Esophagus muscularis mucosa (tissue), 4 donors: ENCODE measurements at regions not wholly inside any gene's neighbourhood (a gene's known extent, or its start where the extent isn't known, plus 50 kb on each side); places are given as distances from the start of the nearest gene placed in this dataset.

ENCODE experiments used
- DNase-seq: peaks from one replicate; pipeline ENCODE4 v3.0.0-alpha.2; 2017; ENCODE audit errors: extremely low spot score
- H3K27ac ChIP-seq, 4 donors: fragments of 200-600 bp; sonication (generic); replicated peaks in 1 of 4; 1 replicate in 3 of 4; 2 replicates in 1 of 4; pipeline ENCODE4 v1.5.1; 2016 to 2019; ENCODE audit warnings: mild to moderate bottlenecking in 1 of 4
- H3K27me3 ChIP-seq, 4 donors: fragments of 200-600 bp; sonication (generic); one replicate each; pipeline versions ENCODE4 v1.5.1 to v1.6.0; 2016 to 2019
- H3K36me3 ChIP-seq, 4 donors: fragments of 200-600 bp; sonication (generic); one replicate each; pipeline ENCODE4 v1.5.1; 2016 to 2019
- H3K4me1 ChIP-seq, 4 donors: fragments of 200-600 bp; sonication (generic); one replicate each; pipeline ENCODE4 v1.5.1; 2016 to 2019
- H3K4me3 ChIP-seq, 4 donors: fragments of 200-600 bp; sonication (generic); 1 replicate in 2 of 4; 2 replicates in 2 of 4; pipeline ENCODE4 v1.5.1; 2016 to 2019; ENCODE audit warnings: mild to moderate bottlenecking in 4 of 4, moderate library complexity in 1 of 4
- H3K9me3 ChIP-seq, 4 donors: fragments of 200-600 bp; sonication (generic); 1 replicate in 3 of 4; 2 replicates in 1 of 4; pipeline ENCODE4 v1.5.1; 2016 to 2019
- CTCF ChIP-seq, 3 experiments: fragments of 200-600 bp in 2 of 3; fragments of 450-650 bp in 1 of 3; sonication (generic) in 2 of 3; IDR thresholded peaks; one replicate each; pipeline ENCODE4 v1.5.1; 2017 to 2019; ENCODE audit warnings: antibody characterized with exemption in 3 of 3, mild to moderate bottlenecking in 2 of 3, moderate library complexity in 1 of 3
- EP300 ChIP-seq: sonication (generic); formaldehyde crosslinking; IDR thresholded peaks from one replicate; pipeline ENCODE4 v1.6.1; 2017; ENCODE audit warnings: antibody characterized with exemption
- POLR2A ChIP-seq: fragments of 450-650 bp; IDR thresholded peaks from one replicate; pipeline ENCODE4 v1.6.1; 2017; ENCODE audit warnings: antibody characterized with exemption, moderate library complexity, mild to moderate bottlenecking, low read depth
- POLR2AphosphoS5 ChIP-seq, 2 donors: sonication (generic); formaldehyde crosslinking; IDR thresholded peaks; one replicate each; pipeline ENCODE4 v1.6.1; 2017; ENCODE audit warnings: antibody characterized with exemption in 2 of 2
- WGBS: methylation state at CpG from one replicate; pipeline ENCODE4 v1.1.5; 2018; 5-methylcytosine and 5-hydroxymethylcytosine counted together
- intact Hi-C: fragments of 100-400 bp; cut with DNase I; formaldehyde crosslinking; loops from one replicate; pipeline ENCODE4 v1.15.1; 2023

GRCh38 chr3:42032693-42033349 lies 58.3 kb upstream of the TRAK1 start:
- 41% methylated on average over 15 of the region's 15 CpGs for WGBS
- H3K36me3 ChIP-seq = peaks cover 0 to 14% (median 7%) of the 10 kb centered on the region in 4 donors
- DNase-seq = peak; percentile 91
- peak overlapping the region; percentile 65 to 86 (median 83) for H3K27ac ChIP-seq
- H3K27me3 ChIP-seq = no peaks in the 10 kb centered on the region
- peak overlapping the region in 2 of 4 donors; percentile 4 to 12 for H3K4me3 ChIP-seq
- H3K9me3 ChIP-seq = no peaks in the 10 kb centered on the region
- peaks cover 71 to 80% (median 77%) of the 10 kb centered on the region in 4 donors for H3K4me1 ChIP-seq
- no peak for TF ChIP-seq POLR2A
- peak; percentile 25 to 68 for TF ChIP-seq POLR2AphosphoS5 (IDR thresholded peaks at IDR 0.05)
- intact Hi-C loops = no loop called here

GRCh38 chr3:42031808-42032480 lies 59.2 kb upstream of the TRAK1 start:
- peaks cover 71 to 78% (median 74%) of the 10 kb centered on the region in 4 donors for H3K4me1 ChIP-seq
- no peak overlapping the region for H3K4me3 ChIP-seq
- peaks cover 0 to 14% (median 7%) of the 10 kb centered on the region in 4 donors for H3K36me3 ChIP-seq
- 41% methylated on average over 8 of the region's 8 CpGs for WGBS
- TF ChIP-seq EP300 (no peak), POLR2A (no peak), POLR2AphosphoS5 (IDR thresholded peaks at IDR 0.05) (no peak), CTCF (IDR thresholded peaks at IDR 0.05) (no peak)
- H3K27ac ChIP-seq = peak overlapping the region; percentile 65 to 86 (median 83)
- intact Hi-C loops = no loop called here
- no peaks in the 10 kb centered on the region for H3K9me3 ChIP-seq
- DNase-seq = peak; percentile 74
- H3K27me3 ChIP-seq = no peaks in the 10 kb centered on the region

- no peak overlapping the region for H3K4me3 ChIP-seq
- H3K9me3 ChIP-seq = no peaks in the 10 kb centered on the region
- peak overlapping the region in 2 of 4 donors; percentile 17 to 27 for H3K27ac ChIP-seq
- WGBS = 91% methylated on average over 2 of the region's 2 CpGs
- TF ChIP-seq EP300 = no peak
- no peak for TF ChIP-seq POLR2AphosphoS5 (IDR thresholded peaks at IDR 0.05)
- no peak for TF ChIP-seq POLR2A
- TF ChIP-seq CTCF (IDR thresholded peaks at IDR 0.05) = no peak
- H3K4me1 ChIP-seq = peaks cover 69 to 75% (median 74%) of the 10 kb centered on the region in 4 donors
- H3K27me3 ChIP-seq = no peaks in the 10 kb centered on the region
- H3K36me3 ChIP-seq = no peaks in the 10 kb centered on the region
- intact Hi-C loops = loop anchor here (5.0 kb wide), 1 partner anchor 39 kb away; no protein-coding TSS in a partner anchor
- no peak for DNase-seq
These were observed 62.7 kb upstream of the TRAK1 start for GRCh38 chr3:42028474-42028873.

- Histone ChIP-seq H3K36me3 (no peaks in the 10 kb centered on the region), H3K27ac (peak overlapping the region in 2 of 4 donors; percentile 8 to 89), H3K9me3 (no peaks in the 10 kb centered on the region), H3K4me3 (no peak overlapping the region), H3K4me1 (peaks cover 65 to 75% (median 73%) of the 10 kb centered on the region in 4 donors), H3K27me3 (no peaks in the 10 kb centered on the region)
- WGBS = 87% methylated on average over 5 of the region's 5 CpGs
- TF ChIP-seq POLR2AphosphoS5 (IDR thresholded peaks at IDR 0.05) (no peak), CTCF (IDR thresholded peaks at IDR 0.05) (no peak), EP300 (no peak), POLR2A (no peak)
- intact Hi-C loops = loop anchor here (5.0 kb wide), 1 partner anchor 40 kb away; no protein-coding TSS in a partner anchor
- no peak for DNase-seq
These were observed 63.6 kb upstream of the TRAK1 start for GRCh38 chr3:42027571-42027970.
